Right atrium auricular region (tissue), 2 donors: ENCODE measurements at regions not wholly inside any gene's neighbourhood (a gene's known extent, or its start where the extent isn't known, plus 50 kb on each side); places are given as distances from the start of the nearest gene placed in this dataset.

Experiments
- DNase-seq: peaks from one replicate; pipeline ENCODE4 v3.0.0-alpha.2; 2019; ENCODE audit warnings: low spot score
- H3K27ac ChIP-seq, 2 donors: fragments of 200-600 bp; sonication (generic); 1 replicate in 1 of 2; 2 replicates in 1 of 2; pipeline ENCODE4 v1.5.1; 2016 to 2019
- H3K27me3 ChIP-seq, 2 donors: fragments of 200-600 bp; sonication (generic); one replicate each; pipeline versions ENCODE4 v1.5.1 to v1.6.0; 2017 to 2019
- H3K36me3 ChIP-seq: fragments of 200-600 bp; sonication (generic); one replicate; pipeline ENCODE4 v1.5.1; 2016
- H3K4me1 ChIP-seq, 2 donors: fragments of 200-600 bp; sonication (generic); one replicate each; pipeline versions ENCODE4 v1.5.1 to v1.6.0; 2017 to 2019
- H3K4me3 ChIP-seq, 2 donors: fragments of 200-600 bp; sonication (generic); 1 replicate in 1 of 2; 2 replicates in 1 of 2; pipeline ENCODE4 v1.5.1; 2017 to 2019; ENCODE audit warnings: mild to moderate bottlenecking in 1 of 2, moderate library complexity in 1 of 2
- H3K9me3 ChIP-seq, 2 donors: fragments of 200-600 bp; sonication (generic); one replicate each; pipeline ENCODE4 v1.5.1; 2019
- TF ChIP-seq, protein P1 (sequence below), 2 donors: fragments of 200-600 bp; sonication (generic); IDR thresholded peaks; one replicate each; pipeline ENCODE4 v1.5.1; 2019; ENCODE audit warnings: antibody characterized with exemption in 2 of 2

DNA sequence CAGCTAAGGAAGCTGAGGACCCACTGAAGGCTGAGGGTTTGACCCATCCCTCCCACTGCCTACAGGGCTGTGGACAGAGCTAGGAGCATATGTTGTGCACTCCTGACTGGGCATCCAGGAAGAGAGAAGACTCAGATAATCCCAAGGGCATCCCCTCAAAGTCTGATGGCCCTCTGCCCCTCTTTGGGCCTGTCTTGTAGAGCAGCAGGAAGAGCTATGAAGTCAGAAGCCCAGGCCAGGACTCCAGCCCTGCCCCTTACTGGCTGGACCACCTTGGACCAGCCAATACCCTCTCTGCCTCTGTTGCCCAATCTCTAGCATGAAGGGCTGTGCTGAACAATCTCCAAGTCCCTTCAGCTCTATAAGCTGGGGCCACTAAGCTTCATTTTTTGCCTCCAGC lies 210.8 kb downstream of the RPLP1 start:
- Histone ChIP-seq H3K4me3 (no peak overlapping the region), H3K9me3 (no peaks in the 10 kb centered on the region), H3K36me3 (no peaks in the 10 kb centered on the region), H3K4me1 (peaks cover 0 to 23% of the 10 kb centered on the region in 2 donors), H3K27ac (no peak overlapping the region), H3K27me3 (no peaks in the 10 kb centered on the region)
- TF ChIP-seq, protein P1, sequence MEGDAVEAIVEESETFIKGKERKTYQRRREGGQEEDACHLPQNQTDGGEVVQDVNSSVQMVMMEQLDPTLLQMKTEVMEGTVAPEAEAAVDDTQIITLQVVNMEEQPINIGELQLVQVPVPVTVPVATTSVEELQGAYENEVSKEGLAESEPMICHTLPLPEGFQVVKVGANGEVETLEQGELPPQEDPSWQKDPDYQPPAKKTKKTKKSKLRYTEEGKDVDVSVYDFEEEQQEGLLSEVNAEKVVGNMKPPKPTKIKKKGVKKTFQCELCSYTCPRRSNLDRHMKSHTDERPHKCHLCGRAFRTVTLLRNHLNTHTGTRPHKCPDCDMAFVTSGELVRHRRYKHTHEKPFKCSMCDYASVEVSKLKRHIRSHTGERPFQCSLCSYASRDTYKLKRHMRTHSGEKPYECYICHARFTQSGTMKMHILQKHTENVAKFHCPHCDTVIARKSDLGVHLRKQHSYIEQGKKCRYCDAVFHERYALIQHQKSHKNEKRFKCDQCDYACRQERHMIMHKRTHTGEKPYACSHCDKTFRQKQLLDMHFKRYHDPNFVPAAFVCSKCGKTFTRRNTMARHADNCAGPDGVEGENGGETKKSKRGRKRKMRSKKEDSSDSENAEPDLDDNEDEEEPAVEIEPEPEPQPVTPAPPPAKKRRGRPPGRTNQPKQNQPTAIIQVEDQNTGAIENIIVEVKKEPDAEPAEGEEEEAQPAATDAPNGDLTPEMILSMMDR (IDR thresholded peaks at IDR 0.05) = no peak
- no peak for DNase-seq

DNA sequence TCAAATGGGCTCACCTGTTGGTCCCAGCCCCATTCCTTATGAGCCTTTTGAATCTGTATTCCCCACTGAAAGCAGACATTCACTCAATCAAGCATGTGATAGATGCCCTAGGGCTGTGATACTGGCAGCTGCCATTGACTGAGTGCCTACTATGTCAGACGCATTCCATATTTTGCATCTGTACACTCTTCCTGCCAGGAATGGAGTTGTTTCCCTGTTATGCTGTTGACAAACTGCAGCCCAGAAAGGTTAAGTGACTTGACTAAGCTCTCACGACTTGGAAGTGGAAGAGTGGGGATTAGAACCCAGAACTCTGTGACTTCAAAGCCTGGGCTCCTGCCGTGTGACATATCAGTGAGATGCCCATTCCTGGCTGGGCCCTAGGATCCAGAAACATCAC lies 211.4 kb downstream of the RPLP1 start:
- Histone ChIP-seq H3K9me3 (no peaks in the 10 kb centered on the region), H3K27ac (no peak overlapping the region), H3K4me1 (peaks cover 0 to 23% of the 10 kb centered on the region in 2 donors), H3K27me3 (no peaks in the 10 kb centered on the region), H3K4me3 (no peak overlapping the region), H3K36me3 (no peaks in the 10 kb centered on the region)
- DNase-seq = no peak
- TF ChIP-seq, protein P1 (IDR thresholded peaks at IDR 0.05) = no peak

DNA sequence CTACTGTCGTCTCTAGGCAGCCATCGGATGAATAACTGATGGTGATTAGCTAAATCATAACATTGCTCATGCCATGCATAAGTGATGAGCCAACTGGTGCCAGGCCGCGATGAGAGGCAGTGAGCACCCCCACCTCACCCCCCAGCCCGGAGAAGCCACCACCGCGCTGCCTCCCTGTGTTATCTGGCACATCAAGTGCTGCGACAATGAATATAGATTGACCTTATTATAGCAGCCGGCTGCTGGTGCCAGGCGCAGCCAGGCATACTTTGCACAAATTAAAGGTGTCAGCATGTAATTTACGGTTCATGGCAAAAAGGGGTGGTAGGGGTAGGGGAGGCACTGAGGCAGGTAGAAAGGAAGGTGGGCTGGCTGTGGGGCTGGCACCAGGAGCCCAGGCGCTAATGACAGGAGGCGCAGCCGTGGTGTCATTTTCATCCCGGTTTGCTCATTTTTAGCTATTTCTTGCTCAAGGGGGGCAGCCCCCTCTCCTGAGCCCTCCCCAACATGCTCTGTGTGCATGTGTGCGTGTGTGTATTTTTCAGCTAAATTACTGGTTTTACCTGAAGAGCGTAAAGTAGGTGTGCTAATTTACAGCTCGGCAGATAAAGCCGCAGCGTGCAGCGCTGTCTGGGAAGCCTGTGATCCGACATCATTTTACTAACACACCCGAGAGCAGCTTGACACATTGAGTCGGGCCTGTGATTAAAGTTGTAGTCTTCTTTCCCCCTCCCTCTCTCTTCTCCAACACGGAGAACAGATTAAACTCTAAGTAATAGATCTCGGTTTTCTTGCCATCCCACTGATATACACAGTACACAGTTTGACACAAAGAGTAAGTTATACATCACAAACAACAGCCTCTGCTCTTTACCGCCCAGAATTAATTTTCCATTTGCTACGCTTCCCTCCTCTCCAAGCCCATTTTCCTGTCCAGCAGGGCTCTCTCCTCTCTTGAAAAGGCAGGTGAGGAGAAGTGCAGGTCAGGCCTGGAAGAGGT lies 212.3 kb downstream of the RPLP1 start:
- Histone ChIP-seq H3K4me1 (peaks cover 0 to 23% of the 10 kb centered on the region in 2 donors), H3K36me3 (no peaks in the 10 kb centered on the region), H3K4me3 (no peak overlapping the region), H3K27me3 (no peaks in the 10 kb centered on the region), H3K27ac (no peak overlapping the region), H3K9me3 (no peaks in the 10 kb centered on the region)
- TF ChIP-seq, protein P1 (IDR thresholded peaks at IDR 0.05) = no peak
- DNase-seq = no peak

DNA sequence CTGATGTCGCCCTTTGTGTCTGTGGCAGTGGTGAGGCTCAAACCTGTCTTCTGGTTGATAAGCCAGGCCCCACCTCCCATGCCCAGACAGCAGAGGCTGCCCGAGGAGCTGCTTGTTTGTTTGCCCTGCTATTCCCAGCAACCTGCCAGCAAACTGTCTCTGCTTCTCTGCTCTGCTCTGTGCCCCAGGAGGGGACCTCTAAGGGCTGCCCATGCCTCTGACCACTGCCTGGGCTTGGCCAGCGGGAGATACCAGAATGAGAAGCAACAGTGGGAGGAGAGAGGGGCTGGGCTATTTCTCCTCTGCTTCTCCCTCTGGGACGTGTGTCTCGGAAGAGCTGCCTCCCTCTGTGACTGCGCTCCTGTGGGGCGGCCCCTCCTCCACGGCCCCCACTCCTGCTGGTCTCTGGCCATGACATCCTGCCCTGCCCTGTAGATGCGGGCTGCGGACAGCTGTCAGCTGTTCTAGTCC lies 213.1 kb downstream of the RPLP1 start:
- Histone ChIP-seq H3K36me3 (no peaks in the 10 kb centered on the region), H3K27ac (no peak overlapping the region), H3K4me3 (no peak overlapping the region), H3K27me3 (no peaks in the 10 kb centered on the region), H3K4me1 (peaks cover 0 to 23% of the 10 kb centered on the region in 2 donors), H3K9me3 (no peaks in the 10 kb centered on the region)
- TF ChIP-seq, protein P1 (IDR thresholded peaks at IDR 0.05) = no peak
- DNase-seq = no peak

DNA sequence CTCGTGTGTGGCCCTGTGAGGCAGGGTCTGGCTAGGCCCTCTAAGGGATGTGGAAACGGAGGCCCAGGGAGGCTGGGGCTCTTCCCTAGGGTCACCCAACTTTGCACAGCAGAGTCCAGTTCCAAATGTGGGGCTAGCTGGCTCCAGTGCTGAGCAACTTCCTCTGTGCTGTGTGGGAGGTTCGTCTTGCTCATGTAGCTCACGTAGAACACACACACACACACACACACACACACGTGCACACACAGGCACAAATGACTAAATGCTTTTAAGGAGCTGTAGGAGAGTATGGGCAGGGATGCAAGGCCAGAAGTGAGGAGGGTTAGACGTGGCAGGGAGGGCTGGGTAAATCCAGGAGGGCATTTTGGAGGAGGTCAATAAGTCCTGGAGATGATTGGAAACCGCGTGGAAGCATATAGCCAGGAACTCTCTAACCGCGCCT lies 213.8 kb downstream of the RPLP1 start:
- no peak overlapping the region for H3K4me3 ChIP-seq
- no peaks in the 10 kb centered on the region for H3K27me3 ChIP-seq
- TF ChIP-seq, protein P1 (IDR thresholded peaks at IDR 0.05) = no peak
- DNase-seq = no peak
- H3K9me3 ChIP-seq = no peaks in the 10 kb centered on the region
- peaks cover 0 to 23% of the 10 kb centered on the region in 2 donors for H3K4me1 ChIP-seq
- no peak overlapping the region for H3K27ac ChIP-seq
- H3K36me3 ChIP-seq = no peaks in the 10 kb centered on the region
